SK-N-MC (cell line): ENCODE measurements at regions not wholly inside any gene's neighbourhood (a gene's known extent, or its start where the extent isn't known, plus 50 kb on each side); places are given as distances from the start of the nearest gene placed in this dataset.

Experiments used
- EZH2 ChIP-seq: fragments of 200-600 bp; sonication (generic); IDR thresholded peaks from one replicate; pipeline ENCODE4 v1.6.1; 2017; ENCODE audit warnings: antibody characterized with exemption
- POLR2AphosphoS5 ChIP-seq: IDR thresholded peaks from 2 replicates; pipeline ENCODE4 v1.6.1; 2012; ENCODE audit warnings: mild to moderate bottlenecking, low read depth, low read length, borderline replicate concordance

GRCh38 chr5:44150075-44150723 is 239.0 kb downstream of the FGF10 start:
- no peak for TF ChIP-seq POLR2AphosphoS5
- no peak for TF ChIP-seq EZH2
